SK-N-MC (cell line): ENCODE measurements at regions not wholly inside any gene's neighbourhood (a gene's known extent, or its start where the extent isn't known, plus 50 kb on each side); places are given as distances from the start of the nearest gene placed in this dataset.
"Not testable (repeated sequence)": the region's sequence is repeated elsewhere in the genome, so short reads cannot be mapped to it uniquely, and the experiment has no call there.

ENCODE experiments used
- DNase-seq: peaks from one replicate; pipeline ENCODE4 v3.0.0-alpha.2; 2011; ENCODE audit warnings: low read depth, low spot score
- H3K27ac ChIP-seq: fragments of 200-600 bp; sonication (generic); 2 replicates; pipeline ENCODE4 v1.5.1; 2016; ENCODE audit warnings: mixed run types
- H3K36me3 ChIP-seq: fragments of 200-600 bp; sonication (generic); 2 replicates; pipeline ENCODE4 v1.6.1; 2017; ENCODE audit warnings: antibody characterized with exemption, low read length, mixed read lengths; ENCODE audit not compliant: insufficient read depth
- H3K4me3 ChIP-seq: fragments of 200-600 bp; sonication (generic); 2 replicates; pipeline ENCODE4 v1.5.1; 2016
- H3K9ac ChIP-seq: fragments of 200-600 bp; sonication (generic); 2 replicates; pipeline ENCODE4 v1.8.0; 2017; ENCODE audit warnings: mixed run types, mixed read lengths; ENCODE audit not compliant: insufficient read length
- H3K9me3 ChIP-seq: fragments of 200-600 bp; sonication (generic); 2 replicates; pipeline ENCODE4 v1.6.1; 2017; ENCODE audit warnings: low read depth, mild to moderate bottlenecking, antibody characterized with exemption, low read length, moderate library complexity, mixed read lengths
- EZH2 ChIP-seq: fragments of 200-600 bp; sonication (generic); IDR thresholded peaks from one replicate; pipeline ENCODE4 v1.6.1; 2017; ENCODE audit warnings: antibody characterized with exemption
- FOXP2 ChIP-seq: optimal IDR thresholded peaks from 2 replicates; pipeline ENCODE3; 2011; ENCODE audit warnings: mild to moderate bottlenecking, moderate library complexity; ENCODE audit not compliant: insufficient read depth; ENCODE audit errors: extremely low read length, control extremely low read depth
- POLR2AphosphoS5 ChIP-seq: IDR thresholded peaks from 2 replicates; pipeline ENCODE4 v1.6.1; 2012; ENCODE audit warnings: mild to moderate bottlenecking, low read depth, low read length, borderline replicate concordance

DNA sequence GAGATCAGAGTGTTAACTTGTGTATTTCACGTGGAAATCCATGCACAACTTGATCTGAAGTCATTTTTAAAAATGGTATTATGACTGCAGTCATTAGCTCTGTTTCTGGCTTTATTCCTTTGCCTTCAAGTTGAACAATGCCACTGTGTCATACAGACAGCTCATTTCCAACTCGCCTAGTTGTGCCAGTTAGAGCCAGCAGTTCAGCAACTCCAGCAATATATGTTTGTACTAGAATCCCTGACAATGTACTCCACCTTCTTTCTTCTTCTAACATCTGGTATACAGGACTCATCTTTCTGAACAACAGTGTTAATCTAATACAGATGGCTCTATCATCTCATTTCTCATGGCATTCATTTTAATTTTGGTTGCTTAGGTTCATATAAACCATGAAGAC, 418.3 kb upstream of the POU3F2 start:
- H3K27ac ChIP-seq: no peak overlapping the region
- H3K4me3 ChIP-seq: no peak overlapping the region
- no peaks in the 10 kb centered on the region for H3K9me3 ChIP-seq
- no peak for DNase-seq
- H3K36me3 ChIP-seq: no peaks in the 10 kb centered on the region
- TF ChIP-seq EZH2 (no peak), FOXP2 (no peak), POLR2AphosphoS5 (no peak)
- H3K9ac ChIP-seq: no peak overlapping the region

DNA sequence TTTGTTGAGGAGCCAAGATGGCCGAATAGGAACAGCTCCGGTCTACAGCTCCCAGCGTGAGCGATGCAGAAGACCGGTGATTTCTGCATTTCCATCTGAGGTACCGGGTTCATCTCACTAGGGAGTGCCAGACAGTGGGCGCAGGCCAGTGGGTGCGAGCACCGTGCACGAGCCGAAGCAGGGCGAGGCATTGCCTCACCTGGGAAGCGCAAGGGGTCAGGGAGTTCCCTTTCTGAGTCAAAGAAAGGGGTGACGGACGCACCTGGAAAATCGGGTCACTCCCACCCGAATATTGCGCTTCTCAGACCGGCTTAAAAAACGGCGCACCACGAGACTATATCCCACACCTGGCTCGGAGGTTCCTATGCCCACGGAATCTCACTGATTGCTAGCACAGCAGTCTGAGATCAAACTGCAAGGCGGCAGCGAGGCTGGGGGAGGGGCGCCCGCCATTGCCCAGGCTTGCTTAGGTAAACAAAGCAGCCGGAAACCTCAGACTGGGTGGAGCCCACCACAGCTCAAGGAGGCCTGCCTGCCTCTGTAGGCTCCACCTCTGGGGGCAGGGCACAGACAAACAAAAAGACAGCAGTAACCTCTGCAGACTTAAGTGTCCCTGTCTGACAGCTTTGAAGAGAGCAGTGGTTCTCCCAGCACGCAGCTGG, 417.7 kb upstream of the POU3F2 start:
- not testable (repeated sequence) for H3K36me3 ChIP-seq, H3K4me3 ChIP-seq, H3K27ac ChIP-seq, H3K9me3 ChIP-seq, H3K9ac ChIP-seq, DNase-seq

DNA sequence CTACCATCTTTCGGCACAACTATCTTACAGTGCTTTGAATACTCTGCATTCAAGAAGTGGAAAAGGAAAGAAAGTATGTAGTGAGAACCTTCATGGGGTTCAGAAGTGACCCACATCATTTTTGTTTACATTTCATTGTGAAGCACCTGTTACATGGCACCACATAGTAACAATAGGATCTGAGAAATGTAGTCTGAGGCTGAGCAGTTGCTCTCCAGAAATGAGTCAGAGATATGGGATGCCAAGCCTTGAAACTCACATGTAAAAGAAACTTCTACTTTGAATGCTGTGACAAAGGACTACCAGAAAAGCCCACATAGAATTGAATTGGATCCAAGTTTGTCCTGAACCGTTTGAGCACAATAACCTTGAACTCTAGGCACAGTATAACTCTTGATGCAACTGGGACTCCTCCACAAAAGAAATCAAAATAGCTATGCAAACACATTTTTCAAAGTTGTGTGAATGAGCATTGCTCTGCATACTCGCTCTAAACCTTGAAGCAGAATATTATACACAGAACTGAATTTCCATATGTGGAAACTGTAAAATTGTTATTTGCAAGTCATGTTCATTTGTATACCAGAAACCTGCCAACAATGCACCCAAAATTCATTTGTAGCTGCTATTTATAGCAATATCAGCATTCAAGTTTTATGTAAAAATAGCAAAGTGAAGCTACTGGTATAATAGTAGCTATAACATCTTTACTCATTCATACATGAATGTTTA, 400.9 kb upstream of the POU3F2 start:
- Histone ChIP-seq H3K9me3 (peaks cover 2% of the 10 kb centered on the region; the same call in 1 of the 2 replicates), H3K27ac (no peak overlapping the region), H3K9ac (no peak overlapping the region), H3K4me3 (no peak overlapping the region), H3K36me3 (no peaks in the 10 kb centered on the region)
- TF ChIP-seq FOXP2 (no peak), POLR2AphosphoS5 (no peak), EZH2 (no peak)
- no peak for DNase-seq

DNA sequence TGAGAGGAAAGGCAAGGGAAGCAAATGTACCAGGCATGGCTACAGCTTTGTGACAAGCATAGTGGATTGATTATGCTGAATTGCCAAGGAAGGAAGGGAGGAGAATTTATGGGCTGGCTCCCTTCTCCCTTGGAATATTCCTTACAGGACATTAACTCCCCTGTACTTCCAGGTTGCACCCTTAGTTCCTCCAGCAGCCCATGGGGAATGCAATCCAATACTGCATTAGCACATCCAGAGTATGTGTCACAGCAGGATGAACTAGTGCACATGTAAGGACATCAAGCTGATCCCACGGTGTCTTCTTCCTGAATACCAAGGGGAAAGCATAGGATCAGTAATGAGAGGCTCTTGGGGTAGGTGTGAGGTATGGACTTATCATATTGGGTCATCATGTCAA, 390.7 kb upstream of the POU3F2 start:
- H3K4me3 ChIP-seq: no peak overlapping the region
- H3K27ac ChIP-seq: no peak overlapping the region
- DNase-seq: no peak

DNA sequence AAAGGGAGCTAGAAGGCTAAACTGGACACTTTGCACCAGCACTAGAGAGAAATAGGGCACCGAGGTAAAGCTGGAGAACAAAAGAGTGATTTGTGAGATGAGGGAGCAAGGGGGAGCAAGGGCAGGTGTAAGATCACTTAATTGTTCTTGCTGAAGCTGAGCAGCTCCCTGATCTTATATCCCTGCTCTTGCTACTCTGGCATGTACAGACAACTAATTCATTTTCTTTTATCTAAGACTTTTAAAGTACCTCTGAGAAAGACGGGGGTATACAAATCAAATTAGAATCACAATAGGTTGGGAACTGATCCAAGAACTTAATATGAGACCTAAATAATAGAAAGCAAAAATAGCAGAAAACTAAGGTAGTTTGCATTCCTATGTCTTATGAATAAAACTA, 381.7 kb upstream of the POU3F2 start:
- H3K4me3 ChIP-seq: no peak overlapping the region
- H3K36me3 ChIP-seq: no peaks in the 10 kb centered on the region
- H3K9me3 ChIP-seq: no peaks in the 10 kb centered on the region
- no peak for DNase-seq
- TF ChIP-seq POLR2AphosphoS5 (no peak), EZH2 (no peak), FOXP2 (no peak)
- no peak overlapping the region for H3K9ac ChIP-seq
- no peak overlapping the region for H3K27ac ChIP-seq

More for the DNA sequence above, 390.7 kb upstream of the POU3F2 start:
- H3K9me3 ChIP-seq: no peaks in the 10 kb centered on the region
- H3K9ac ChIP-seq: no peak overlapping the region
- no peak for TF ChIP-seq POLR2AphosphoS5
- no peak for TF ChIP-seq EZH2
- no peak for TF ChIP-seq FOXP2
- no peaks in the 10 kb centered on the region for H3K36me3 ChIP-seq

DNA sequence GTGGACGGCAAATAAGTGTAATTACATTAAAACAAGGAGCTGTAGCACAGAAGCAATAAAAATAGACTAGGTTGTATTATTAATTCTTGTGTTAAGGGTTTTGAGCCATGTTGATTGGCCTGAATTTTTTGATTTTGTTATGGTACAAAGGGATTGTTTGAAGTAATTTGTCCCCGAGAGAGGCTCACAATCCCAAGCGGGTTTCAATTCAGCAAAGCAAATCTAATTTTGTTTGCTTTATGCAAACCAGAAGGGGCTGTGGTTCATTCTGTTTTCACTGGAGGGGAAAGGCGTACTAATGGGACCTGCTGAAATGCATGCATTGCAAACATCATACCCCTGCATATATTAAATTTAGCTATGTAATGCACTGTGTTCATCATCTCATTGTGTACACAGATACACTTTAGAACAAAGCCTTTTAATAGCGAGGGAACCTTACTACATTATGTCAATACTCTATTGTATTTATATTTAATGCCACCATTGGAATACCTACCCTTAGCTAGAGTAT, 379.5 kb upstream of the POU3F2 start:
- DNase-seq: no peak
- no peaks in the 10 kb centered on the region for H3K9me3 ChIP-seq
- no peak overlapping the region for H3K27ac ChIP-seq
- H3K9ac ChIP-seq: no peak overlapping the region
- H3K36me3 ChIP-seq: no peaks in the 10 kb centered on the region
- no peak for TF ChIP-seq EZH2
- TF ChIP-seq FOXP2: no peak
- TF ChIP-seq POLR2AphosphoS5: no peak
- H3K4me3 ChIP-seq: no peak overlapping the region

DNA sequence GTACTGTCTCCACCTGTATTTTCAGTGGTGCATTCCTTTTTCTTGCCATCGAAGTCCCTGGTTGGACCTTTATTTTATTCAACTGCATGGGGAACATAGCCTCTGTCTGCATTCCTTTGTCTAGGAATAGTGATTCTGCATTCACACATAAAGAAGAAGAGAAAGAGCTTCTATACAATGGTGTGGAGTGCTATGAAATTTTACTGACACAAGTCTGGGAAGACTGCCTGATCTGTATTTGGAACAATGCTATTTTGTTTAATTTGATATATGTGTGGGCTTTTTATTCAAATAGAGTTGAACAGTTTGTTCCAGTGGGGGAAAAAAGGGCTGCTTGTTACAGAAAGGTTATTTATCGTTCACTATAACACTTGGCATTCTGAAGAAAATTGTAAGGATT, 375.7 kb upstream of the POU3F2 start:
- no peak for DNase-seq
- no peak overlapping the region for H3K4me3 ChIP-seq
- no peak for TF ChIP-seq EZH2

DNA sequence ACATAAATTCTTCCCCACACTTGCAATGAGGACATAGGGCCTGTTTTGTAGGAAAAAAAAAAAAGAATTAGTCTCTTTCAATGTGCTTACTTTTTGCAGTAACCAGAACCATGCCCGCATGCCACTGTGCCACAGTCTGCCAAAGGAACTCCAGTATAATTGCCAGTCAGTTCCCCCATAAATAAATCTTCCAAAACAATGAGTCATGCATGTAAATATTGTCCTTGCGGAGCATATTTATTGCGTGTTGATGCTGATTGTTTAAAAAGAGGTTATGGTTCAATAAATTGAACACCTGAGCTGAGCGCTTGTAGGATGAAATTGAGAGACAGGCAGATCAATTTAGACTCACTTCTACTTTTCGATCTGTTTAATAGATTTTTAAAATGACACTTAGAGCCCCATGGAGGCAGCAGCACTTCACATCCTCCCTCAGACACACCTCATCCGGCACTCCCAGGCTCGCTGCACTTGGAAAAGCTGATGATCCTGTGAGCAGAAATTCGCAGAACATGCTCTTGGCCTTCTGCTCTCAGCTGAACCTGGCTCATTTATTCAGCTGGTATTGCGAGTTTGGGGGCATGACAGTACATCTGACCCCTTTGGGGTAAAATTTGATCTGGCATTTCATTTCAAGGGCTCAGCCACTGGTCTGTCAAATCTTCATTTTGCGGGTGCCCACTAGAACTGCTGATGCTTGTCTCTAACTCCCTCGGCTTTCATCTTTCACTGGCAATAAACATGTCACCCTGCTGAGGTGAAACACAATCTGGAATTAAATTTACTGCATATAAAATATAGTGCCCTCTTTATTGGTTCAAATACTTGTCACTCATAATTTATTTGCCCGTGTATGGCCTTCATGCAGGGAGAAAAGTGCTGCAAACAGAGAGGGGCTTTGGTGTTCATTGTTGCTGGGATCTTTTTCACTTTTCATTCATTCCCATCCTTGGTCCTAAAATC, 371.1 kb upstream of the POU3F2 start:
- Histone ChIP-seq H3K9ac (no peak overlapping the region), H3K9me3 (no peaks in the 10 kb centered on the region), H3K4me3 (no peak overlapping the region), H3K36me3 (no peaks in the 10 kb centered on the region), H3K27ac (no peak overlapping the region)
- TF ChIP-seq FOXP2 (no peak), POLR2AphosphoS5 (no peak), EZH2 (no peak)
- DNase-seq: no peak

More for the DNA sequence above, 375.7 kb upstream of the POU3F2 start:
- Histone ChIP-seq H3K9ac (no peak overlapping the region), H3K36me3 (no peaks in the 10 kb centered on the region), H3K27ac (no peak overlapping the region), H3K9me3 (no peaks in the 10 kb centered on the region)
